ENCODE measurements at regions not wholly inside any gene's neighbourhood (a gene's known extent, or its start where the extent isn't known, plus 50 kb on each side); places are given as distances from the start of the nearest gene placed in this dataset.

GRCh38 chr14:101362529-101363260 lies 198.6 kb upstream of the DIO3 start:
- no peak for DNase-seq

GRCh38 chr14:101363261-101363555 lies 198.1 kb upstream of the DIO3 start:
- no peak for DNase-seq

GRCh38 chr14:101363880-101364391 lies 197.4 kb upstream of the DIO3 start:
- no peak for DNase-seq

- no peak for DNase-seq
These were observed 196.6 kb upstream of the DIO3 start for GRCh38 chr14:101364503-101365328.

- DNase-seq: no peak
These were observed 195.8 kb upstream of the DIO3 start for GRCh38 chr14:101365329-101366158.

GRCh38 chr14:101367421-101368261 lies 193.7 kb upstream of the DIO3 start:
- no peak for DNase-seq

- DNase-seq: no peak
These were observed 192.7 kb upstream of the DIO3 start for GRCh38 chr14:101368629-101369028.

- DNase-seq: no peak
These were observed 191.9 kb upstream of the DIO3 start for GRCh38 chr14:101369194-101369915.

GRCh38 chr14:101369916-101370592 lies 191.2 kb upstream of the DIO3 start:
- DNase-seq: no peak

GRCh38 chr14:101370593-101371569 lies 190.4 kb upstream of the DIO3 start:
- no peak for DNase-seq

- DNase-seq: no peak
These were observed 189.2 kb upstream of the DIO3 start for GRCh38 chr14:101371799-101372793.

GRCh38 chr14:101372894-101373620 lies 188.2 kb upstream of the DIO3 start:
- DNase-seq: no peak

- no peak for DNase-seq
These were observed 187.5 kb upstream of the DIO3 start for GRCh38 chr14:101373690-101374295.

- DNase-seq: no peak
These were observed 186.6 kb upstream of the DIO3 start for GRCh38 chr14:101374373-101375338.

GRCh38 chr14:101377069-101377468 lies 184.2 kb upstream of the DIO3 start:
- DNase-seq: no peak

GRCh38 chr14:101379842-101380241 lies 181.5 kb upstream of the DIO3 start:
- DNase-seq: no peak
